HG03159 (cell line): ENCODE measurements at regions not wholly inside any gene's neighbourhood (a gene's known extent, or its start where the extent isn't known, plus 50 kb on each side); places are given as distances from the start of the nearest gene placed in this dataset.
"Not testable (repeated sequence)": the region's sequence is repeated elsewhere in the genome, so short reads cannot be mapped to it uniquely, and the experiment has no call there.

Source experiments
- ATAC-seq: cut with Tn5 transposase; IDR thresholded peaks from one replicate; pipeline ENCODE4 v1.9.1; 2021; ENCODE audit warnings: mild to moderate bottlenecking, moderate library complexity; ENCODE audit not compliant: unreplicated experiment

DNA sequence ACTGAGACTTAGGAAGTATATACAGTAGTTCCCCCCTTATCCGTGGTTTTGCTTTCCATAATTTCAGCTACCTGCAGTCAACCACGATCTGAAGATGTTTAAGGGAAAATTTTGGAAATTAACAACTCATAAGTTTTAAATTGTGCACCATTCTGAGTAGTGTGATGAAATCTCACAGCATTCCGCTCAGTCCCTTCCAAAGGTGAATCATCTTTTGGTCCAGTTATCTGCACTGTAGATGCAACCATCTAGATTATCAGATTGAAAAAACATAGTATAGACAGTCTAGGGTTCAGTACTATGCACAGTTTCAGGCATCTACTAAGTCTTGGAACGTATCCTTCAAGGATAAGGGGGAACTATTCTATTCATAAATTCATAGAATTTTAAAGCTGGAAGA lies 109.0 kb downstream of the ANXA3 start:
- no peak for ATAC-seq

DNA sequence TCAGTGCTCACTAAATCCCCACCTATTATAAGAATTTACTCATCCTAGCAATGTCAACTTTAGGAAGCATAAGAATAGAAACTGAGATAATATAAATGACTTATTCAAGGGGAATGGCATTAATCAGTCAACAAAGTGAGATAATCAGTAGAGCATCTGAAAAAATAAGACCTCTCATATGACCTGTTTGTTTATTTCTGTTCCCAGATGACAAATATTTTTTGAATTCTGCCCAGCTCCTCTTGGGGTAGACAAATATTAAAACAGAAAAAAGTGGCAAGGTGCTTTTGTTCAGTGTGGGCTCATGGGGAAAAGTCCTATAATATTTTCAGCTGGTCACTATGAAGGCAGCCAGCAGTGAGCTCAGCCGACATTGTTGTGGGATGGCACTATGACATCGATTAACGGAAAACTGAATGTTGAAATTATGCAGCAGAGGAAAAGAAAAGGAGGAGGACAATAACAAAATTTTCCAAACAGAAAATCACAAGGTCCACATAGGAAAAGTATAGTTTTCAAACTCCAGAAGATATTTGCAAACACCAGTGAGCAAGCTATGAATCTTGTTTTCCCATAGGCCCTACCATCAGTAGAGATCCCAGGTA lies 109.6 kb downstream of the ANXA3 start:
- no peak for ATAC-seq

DNA sequence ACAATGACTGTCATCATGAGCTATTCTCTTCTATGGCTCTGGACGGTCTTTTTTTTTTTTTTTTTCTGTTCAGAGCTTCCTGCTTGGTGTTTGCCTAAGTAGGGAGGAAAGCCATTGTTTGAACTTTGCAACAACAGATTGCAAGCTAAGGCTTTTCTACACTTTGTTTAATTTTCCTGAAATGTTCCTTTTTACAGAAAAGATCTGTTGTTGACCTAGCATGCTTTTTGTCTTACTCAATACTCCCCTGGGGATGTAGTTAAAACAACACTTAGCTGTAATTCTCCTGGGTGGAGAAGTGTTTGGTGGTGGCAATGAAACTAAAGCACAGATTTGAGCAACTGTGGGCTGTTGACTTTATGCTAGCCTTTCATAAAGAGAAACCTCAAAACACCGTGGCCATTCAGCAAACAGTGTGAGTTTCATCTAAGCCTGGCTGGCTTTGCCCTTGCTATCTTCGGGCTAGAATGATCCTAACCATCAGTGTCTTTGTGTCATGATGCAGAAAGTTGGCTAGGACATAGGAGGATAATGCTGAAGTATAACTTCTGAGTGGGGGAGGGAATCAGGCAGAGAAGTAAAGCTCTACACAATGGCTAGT lies 110.5 kb downstream of the ANXA3 start:
- peak; percentile 64 for ATAC-seq

DNA sequence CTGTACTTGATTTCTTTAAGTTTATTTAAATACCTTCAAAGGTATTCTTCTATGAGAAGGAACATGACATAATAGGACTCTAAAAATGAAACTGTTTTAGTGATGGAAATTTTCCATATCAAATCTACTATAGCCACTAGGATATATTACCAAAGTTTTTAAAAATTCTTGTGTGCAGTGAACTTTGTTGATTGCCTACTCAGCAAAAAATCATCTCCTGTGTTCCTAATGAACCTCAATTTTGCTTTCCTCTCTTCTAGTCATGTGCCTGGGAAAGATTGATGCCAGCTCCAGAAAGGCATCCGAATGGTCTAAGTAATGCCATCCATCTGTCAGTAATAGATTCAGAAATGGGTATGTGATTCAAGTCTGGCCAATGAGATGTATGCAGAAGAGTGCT lies 111.1 kb downstream of the ANXA3 start:
- ATAC-seq = no peak

DNA sequence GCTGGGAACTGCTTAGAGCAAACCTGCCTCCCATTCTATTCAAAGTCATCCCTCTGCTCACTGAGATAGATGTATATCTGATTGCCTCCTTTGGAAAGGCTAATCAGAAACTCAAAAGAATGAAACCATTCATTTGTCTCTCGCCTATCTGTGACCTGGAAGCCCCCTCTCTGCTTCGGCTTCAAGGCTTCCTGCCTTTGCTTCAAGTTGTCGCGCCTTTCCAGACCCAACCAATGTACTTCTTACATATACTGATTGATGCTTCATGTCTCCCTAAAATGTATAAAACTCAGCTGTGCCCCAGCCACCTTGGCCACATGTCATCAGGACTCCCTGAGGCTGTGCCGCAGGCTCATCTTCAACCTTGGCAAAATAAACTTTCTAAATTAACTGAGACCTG lies 111.9 kb upstream of the BMP2K start:
- ATAC-seq = not testable (repeated sequence)

DNA sequence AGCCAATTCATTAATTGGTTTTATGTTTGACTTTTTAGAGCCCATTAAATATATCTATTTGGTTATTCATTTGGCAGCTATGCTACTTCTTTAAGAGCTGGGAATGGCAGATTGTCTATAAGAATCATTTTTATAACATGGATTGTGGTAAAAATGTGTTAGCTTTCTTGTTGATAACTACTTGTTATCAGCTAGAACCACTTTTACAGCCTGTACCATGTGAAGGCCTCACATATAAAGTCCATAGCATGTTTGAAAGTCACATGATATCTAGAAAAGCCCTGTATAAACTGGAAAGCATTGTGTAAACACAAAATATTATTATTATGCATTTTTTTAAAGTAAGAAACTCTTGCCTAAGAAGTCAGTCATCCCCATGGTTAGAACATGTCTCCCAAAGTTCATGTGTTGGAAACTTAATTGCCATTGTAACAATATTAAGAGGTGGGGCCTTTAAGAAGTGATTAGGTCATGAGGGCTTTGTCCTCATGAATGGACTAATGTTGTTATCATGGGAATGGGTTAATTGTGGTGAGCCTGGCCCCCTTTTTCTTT lies 110.9 kb upstream of the BMP2K start:
- ATAC-seq = no peak

DNA sequence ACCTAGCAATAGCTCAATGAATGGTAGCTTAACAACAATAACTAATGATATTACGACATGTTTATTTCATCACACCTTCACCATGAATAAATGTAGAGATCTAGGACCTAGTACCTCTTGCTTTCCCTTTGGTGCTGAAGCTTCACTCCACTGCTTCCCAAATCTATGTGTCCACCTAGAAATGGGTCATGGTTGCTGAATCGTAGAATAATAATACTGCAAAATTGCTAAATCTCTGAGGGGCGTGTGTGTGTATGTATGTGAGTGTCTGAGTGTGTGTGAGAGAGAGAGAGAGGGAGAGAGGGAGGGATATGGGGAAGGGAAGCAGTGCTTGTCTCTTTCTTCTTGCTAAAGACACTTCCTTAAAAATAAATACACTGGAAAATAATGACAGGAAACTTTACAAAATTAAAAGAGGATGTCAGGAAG lies 109.3 kb upstream of the BMP2K start:
- no peak for ATAC-seq

DNA sequence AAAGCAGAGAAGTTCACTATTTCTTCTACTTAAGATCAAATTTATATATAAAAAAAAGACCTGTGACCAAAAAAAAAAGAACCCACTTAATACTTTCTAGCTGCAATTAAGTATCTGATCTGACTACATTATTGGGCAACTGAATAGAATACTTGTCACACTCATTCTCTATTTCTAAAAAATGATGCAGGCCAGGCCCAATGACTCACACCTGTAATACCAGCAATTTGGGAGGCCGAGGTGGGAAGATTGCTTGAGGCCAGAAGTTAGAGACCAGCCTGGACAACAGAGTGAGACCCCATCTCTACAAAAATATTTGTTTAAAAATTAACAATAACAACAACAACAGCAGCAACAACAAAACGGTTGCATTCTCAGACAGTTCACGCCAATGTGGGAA lies 108.8 kb upstream of the BMP2K start:
- ATAC-seq = peak; percentile 25

DNA sequence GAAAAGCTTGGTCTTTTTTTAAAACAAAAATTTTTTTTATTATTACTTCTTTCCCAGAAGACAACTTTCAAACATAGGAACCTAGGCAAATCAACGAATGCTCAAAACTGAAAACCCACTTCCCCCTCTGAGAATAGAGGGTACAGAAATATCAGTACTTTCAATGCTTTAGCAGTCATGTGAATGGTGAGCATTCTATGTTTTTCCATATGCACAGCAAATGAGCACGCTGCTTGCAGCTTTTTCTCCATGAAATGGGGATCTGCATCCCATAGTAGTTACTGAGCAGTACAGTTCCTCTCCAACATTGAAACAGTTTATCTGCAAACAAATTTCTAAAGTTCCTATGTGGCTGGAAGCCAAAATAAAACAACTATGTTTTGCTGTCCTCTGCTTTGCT lies 108.4 kb upstream of the BMP2K start:
- ATAC-seq = peak; percentile 71

DNA sequence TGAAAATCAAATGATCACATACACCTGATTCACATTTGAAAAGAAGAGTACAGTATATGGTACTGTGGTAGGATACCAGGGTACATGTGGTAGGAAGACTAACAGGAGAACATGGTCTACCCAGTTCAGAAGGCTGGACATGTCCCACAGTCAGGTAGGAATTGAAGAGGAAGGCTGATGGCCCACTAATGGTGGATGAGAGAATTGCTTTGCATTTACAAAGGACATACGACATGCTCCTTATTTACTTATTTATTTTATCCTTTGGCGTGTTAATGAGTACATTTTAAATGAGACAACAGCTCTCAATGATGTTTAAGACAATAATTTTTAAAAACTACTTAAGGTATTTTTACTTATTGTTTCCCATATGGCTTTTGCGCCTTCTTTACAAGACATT lies 106.7 kb upstream of the BMP2K start:
- ATAC-seq = no peak

DNA sequence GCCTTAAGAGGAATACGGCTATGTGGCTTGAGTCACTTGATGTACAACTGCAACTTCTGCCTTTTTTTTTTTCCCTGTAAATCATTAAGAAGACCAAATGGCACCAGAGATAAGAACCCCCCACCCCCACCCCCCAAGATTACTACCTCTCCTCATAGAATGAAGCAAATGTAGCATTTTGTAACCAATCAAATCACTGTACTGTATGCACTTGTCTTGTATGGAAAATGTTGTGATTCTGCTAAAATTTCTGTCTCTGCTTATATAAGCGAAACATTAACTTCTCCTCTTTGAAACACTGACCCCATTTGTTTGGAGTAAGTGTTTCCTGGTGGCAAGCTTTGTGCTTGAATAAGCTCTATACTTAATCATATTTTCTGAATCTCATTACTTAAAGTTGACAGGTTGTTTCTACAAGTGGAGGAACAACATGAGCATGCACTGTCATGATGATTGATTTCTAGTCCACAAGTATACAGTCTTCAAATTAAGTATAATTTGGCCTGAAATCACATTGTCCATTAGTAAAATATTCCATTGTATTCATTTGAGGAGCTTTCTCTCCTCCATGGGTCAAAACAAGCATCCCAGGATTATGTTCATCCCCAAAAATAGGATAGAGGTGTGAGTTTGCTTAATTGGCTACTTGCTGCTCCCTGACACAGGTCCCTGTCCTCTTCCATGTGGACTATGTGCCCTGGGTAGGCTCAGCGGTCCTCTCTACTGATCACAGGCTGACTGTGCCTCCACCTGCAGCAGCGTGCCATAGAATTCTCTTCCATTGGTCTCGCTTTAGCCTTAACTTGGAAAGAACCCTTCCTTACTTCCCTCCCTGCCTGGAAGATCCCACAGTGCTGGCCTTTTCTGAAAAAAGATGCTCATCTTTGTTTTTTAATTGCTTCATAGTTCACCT lies 104.0 kb upstream of the BMP2K start:
- no peak for ATAC-seq

DNA sequence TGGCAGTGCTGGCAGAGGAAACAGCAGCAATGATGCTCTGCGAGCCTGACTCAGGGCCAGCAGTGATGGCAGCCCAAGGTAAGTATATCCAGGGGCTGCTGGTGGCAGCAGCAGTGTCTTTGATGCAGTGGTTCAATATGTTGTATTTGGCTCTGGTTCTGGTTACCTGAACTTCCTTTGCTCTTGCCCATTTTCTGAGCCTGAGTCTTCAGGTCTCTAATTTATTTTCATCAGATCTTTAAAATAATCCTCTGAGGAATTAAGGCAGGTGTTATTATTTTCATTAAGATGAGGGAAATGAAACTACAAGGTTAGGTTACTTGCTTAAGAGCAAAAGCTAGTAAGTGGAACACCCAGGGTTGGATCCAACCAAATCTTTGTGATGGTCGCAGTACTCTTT lies 102.8 kb upstream of the BMP2K start:
- ATAC-seq = no peak

DNA sequence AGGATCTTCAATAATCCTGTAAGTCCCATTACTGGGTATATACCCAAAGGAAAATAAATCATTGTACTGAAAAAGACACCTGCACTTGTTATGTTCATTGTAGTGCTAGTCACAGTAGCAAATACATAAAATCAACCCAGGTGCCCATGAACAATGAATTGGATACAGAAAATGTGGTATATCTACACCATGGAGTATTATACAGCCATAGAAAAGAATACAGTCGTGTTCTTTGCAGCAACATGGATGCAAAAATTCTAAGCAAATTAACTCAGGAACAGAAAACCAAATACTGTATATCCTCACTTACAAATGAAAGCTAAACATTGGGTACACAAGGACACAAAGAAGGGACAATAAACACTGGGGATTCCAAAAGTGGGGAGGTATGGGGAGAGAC lies 100.8 kb upstream of the BMP2K start:
- no peak for ATAC-seq

DNA sequence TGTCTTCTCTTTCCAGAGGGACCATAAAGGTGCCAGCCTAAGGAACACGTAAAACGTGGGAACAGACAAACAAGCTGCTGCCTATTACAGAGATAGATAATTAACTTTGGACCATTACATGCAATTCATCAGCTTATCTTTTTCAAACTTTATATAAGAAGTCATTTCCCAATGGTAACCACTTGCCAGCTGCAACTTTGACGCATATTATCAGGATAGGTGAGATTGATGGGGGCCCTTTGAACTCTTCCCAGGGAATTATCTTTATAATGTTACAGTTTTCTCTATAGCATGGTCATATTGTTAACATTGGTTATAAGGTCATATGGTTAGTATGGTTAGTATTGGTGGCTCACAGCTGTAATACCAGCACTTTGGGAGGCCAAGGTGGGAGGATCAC lies 94.1 kb upstream of the BMP2K start:
- ATAC-seq = no peak

DNA sequence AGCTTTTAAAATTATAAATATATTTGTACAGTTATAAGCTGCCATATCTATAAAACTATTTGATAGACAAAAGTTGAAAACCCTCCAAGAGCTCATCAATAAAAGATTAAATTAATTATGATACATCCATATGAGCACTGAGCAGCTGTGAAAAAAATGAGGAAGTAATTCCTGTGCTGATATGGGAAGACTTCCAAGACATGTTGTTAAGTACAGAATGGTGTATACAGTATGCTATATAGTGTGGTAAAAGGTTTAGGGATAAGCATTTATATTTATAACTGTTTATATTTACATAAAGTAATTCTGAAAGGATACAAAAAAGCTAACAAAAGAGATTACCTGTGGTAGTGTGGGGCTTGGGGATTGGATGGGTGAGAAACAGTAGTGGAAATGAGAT lies 92.8 kb upstream of the BMP2K start:
- ATAC-seq = no peak

DNA sequence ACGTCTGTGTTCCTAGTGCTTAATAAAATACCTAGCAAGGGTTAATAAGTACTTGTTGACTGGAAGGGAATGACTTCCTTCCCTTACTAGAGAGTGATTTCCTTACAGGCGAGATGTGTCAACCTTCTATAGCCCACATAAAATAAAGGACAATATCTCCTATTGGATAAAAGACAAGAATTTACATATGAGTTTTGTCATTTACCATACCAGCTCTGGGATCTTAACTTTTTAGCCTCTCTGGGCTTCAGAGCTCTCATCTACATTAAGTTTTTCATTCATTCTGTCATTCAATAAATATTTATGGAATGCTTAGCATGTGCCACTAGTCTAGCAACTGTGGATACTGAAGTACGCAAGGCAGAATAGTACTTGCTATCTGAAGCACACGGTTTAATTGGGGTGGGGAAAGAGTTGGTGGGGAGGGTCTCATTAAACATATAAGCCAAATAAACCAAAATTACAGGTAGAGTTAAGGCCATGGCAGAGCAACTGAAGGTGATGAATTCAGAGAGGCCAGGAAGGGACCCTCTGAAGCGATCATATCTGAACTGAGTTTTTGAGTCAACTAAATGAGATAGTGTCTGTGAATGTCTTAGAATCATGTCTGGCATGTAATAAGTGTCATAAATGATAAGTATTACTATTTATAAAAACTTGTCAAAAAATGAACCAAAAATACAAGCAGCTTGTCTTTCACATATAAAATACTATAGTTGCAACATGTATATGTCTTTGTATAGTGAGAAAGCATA lies 91.6 kb upstream of the BMP2K start:
- no peak for ATAC-seq

DNA sequence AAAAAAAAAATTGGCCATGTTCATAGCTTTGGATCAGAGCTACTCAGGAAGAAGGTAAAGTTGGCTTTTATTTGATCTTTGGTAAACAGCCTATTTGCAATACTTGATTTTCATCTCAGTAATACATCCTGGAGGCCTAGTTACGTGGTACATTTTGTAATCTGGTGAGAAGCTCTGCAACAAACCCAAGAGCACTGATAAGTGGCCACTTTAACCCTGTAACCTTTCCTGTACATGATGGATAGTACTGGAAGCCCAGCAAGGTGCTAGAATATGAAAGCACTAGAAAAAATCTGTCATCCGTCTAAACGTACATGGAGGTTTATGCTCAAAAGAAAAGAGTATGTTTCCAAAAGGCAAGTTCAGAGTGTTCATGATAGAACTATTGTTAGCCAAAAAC lies 88.3 kb upstream of the BMP2K start:
- ATAC-seq = no peak

DNA sequence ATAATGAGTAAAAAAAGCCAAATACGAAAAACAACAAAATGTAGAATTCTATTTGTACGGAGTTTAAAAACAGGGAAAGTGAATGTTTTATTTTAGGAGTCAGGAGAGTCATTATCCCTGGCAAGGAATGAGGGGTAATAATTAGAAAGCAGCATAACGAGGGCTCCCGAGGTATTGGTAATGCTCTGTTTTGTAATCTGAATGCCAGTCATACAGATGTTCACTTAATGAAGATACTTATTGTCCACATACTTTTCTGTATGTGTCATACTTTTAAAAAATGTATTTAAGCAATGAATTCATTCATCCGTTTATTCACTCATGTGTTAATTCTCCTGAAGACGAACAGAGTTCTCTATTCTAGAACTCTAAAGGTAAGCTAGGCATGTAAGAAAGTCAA lies 87.8 kb upstream of the BMP2K start:
- no peak for ATAC-seq

DNA sequence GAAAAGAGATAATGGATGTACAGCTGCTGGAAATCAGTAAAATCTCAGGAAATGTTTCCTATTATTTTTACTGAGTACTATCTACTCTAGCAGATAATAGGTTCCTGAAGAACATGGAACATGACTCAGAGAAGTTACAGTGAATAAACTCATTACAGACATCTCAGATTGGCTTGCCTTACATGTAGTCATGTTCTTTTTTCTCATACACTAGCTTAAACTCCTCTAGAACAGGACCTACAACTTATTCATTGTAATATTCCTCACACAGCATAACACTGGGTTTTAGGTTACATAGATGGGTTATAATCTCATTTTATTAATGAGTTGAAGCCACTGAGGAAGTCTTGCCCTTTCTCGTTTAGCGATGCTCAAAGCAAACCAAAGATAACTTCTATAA lies 86.9 kb upstream of the BMP2K start:
- ATAC-seq = no peak

DNA sequence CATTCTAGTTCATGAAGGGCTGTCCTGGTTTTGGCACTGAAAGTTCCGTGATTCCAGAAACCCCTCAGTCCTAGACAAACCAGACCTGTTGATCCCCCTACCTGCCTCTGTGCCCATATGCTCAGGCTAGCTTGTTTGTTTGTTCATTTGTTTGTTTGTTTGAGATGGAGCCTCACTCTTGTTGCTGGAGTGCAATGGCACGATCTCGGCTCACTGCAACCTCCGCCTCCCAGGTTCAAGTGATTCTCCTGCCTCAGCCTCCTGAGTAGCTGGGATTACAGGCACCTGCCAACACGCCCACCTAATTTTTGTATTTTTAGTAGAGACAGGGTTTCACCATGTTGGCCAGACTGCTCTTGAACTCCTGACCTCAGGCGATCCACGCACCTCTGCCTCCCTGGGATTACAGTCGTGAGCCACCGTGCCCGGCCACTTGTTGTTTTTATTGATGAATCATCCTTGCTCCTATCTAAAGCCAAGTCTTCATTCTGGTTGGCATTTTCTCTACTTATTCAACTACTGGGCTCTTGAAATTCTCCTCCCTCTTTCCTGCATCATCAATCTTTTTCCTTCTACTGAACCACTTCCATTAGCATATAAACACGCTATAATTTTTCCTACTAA lies 86.3 kb upstream of the BMP2K start:
- no peak for ATAC-seq

DNA sequence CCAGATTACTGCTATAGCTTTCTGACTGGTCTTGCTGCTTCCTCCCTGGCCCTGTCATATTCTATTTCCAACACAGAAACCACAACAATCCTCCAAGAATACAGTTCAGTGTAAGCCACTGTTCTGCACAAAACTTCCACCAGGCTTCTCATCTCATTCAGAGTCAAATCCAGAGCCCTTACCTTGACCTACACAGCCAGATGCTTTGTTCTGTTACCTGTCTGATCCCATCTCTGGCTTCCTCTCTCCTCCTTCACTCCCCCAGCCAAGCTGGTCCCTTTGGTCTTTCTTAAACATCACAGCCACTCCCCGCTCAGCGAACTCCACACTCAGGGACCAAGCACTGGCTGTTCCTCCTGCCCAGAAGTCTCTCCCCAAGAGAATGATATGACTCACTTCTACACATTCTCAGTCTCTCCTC lies 84.8 kb upstream of the BMP2K start:
- no peak for ATAC-seq
